ENCODE measurements at regions not wholly inside any gene's neighbourhood (a gene's known extent, or its start where the extent isn't known, plus 50 kb on each side); places are given as distances from the start of the nearest gene placed in this dataset.

- DNase-seq = no peak
Observed at GRCh38 chr22:48905206-48905975, 922.3 kb downstream of the BRD1 start.

- DNase-seq = no peak
Observed at GRCh38 chr22:48902983-48903650, 924.6 kb downstream of the BRD1 start.

- DNase-seq = no peak
Observed at GRCh38 chr22:48902001-48902869, 925.4 kb downstream of the BRD1 start.

GRCh38 chr22:48901324-48901723 is 926.3 kb downstream of the BRD1 start:
- no peak for DNase-seq

GRCh38 chr22:48900626-48901025 is 927.0 kb downstream of the BRD1 start:
- DNase-seq = no peak

GRCh38 chr22:48900327-48900597 is 927.4 kb downstream of the BRD1 start:
- DNase-seq = no peak

- no peak for DNase-seq
Observed at GRCh38 chr22:48899523-48900326, 927.9 kb downstream of the BRD1 start.

- DNase-seq = no peak
Observed at GRCh38 chr22:48898524-48899250, 929.0 kb downstream of the BRD1 start.

- no peak for DNase-seq
Observed at GRCh38 chr22:48897645-48898370, 929.9 kb downstream of the BRD1 start.

- DNase-seq = no peak
Observed at GRCh38 chr22:48896766-48897644, 930.7 kb downstream of the BRD1 start.

GRCh38 chr22:48895831-48896765 is 931.6 kb downstream of the BRD1 start:
- DNase-seq = no peak

GRCh38 chr22:48895336-48895735 is 932.3 kb downstream of the BRD1 start:
- no peak for DNase-seq

GRCh38 chr22:48894804-48895250 is 932.8 kb downstream of the BRD1 start:
- no peak for DNase-seq

- no peak for DNase-seq
Observed at GRCh38 chr22:48894064-48894671, 933.5 kb downstream of the BRD1 start.

GRCh38 chr22:48893288-48894063 is 934.2 kb downstream of the BRD1 start:
- DNase-seq = no peak

GRCh38 chr22:48892578-48893287 is 934.9 kb downstream of the BRD1 start:
- DNase-seq = no peak
